Thyroid gland (tissue), 4 donors: ENCODE measurements at regions not wholly inside any gene's neighbourhood (a gene's known extent, or its start where the extent isn't known, plus 50 kb on each side); places are given as distances from the start of the nearest gene placed in this dataset.

Experiments used
- CTCF ChIP-seq, 6 experiments: fragments of 200-600 bp in 3 of 6; fragments of 450-650 bp in 3 of 6; sonication (generic) in 3 of 6; IDR thresholded peaks; one replicate each; pipeline ENCODE4 v1.5.1; 2016 to 2019; ENCODE audit warnings: antibody characterized with exemption in 6 of 6, mild to moderate bottlenecking in 2 of 6, inconsistent platforms in 1 of 6, moderate library complexity in 1 of 6
- POLR2A ChIP-seq, 2 donors: fragments of 450-650 bp; IDR thresholded peaks; one replicate each; pipeline ENCODE4 v1.6.1; 2017; ENCODE audit warnings: antibody characterized with exemption in 2 of 2, mild to moderate bottlenecking in 2 of 2, moderate library complexity in 1 of 2

- no peak for TF ChIP-seq CTCF (IDR thresholded peaks at IDR 0.05)
- TF ChIP-seq POLR2A (IDR thresholded peaks at IDR 0.05) = no peak
Measured at GRCh38 chr5:10144040-10144439, 105.6 kb downstream of the ATPSCKMT start.
